HG03045 (cell line): ENCODE measurements at regions not wholly inside any gene's neighbourhood (a gene's known extent, or its start where the extent isn't known, plus 50 kb on each side); places are given as distances from the start of the nearest gene placed in this dataset.
"Not testable (repeated sequence)": the region's sequence is repeated elsewhere in the genome, so short reads cannot be mapped to it uniquely, and the experiment has no call there.

Experiments used
- ATAC-seq: cut with Tn5 transposase; IDR thresholded peaks from one replicate; pipeline ENCODE4 v1.9.1; 2021; ENCODE audit warnings: mild to moderate bottlenecking, moderate library complexity; ENCODE audit not compliant: unreplicated experiment

- ATAC-seq, result no peak
These were observed 440.7 kb upstream of the KCNMB2 start for GRCh38 chr3:178095522-178095921.

GRCh38 chr3:178096955-178097354, 439.3 kb upstream of the KCNMB2 start:
- ATAC-seq, result no peak

- ATAC-seq, result no peak
These were observed 438.7 kb upstream of the KCNMB2 start for GRCh38 chr3:178097576-178097975.

- no peak for ATAC-seq
These were observed 437.0 kb upstream of the KCNMB2 start for GRCh38 chr3:178099274-178099673.

GRCh38 chr3:178099862-178100261, 436.4 kb upstream of the KCNMB2 start:
- no peak for ATAC-seq

- no peak for ATAC-seq
These were observed 435.3 kb upstream of the KCNMB2 start for GRCh38 chr3:178100908-178101307.

- ATAC-seq, result no peak
These were observed 433.1 kb upstream of the KCNMB2 start for GRCh38 chr3:178103140-178103539.

GRCh38 chr3:178107804-178108203, 428.4 kb upstream of the KCNMB2 start:
- ATAC-seq, result no peak

GRCh38 chr3:178109691-178110090, 426.5 kb upstream of the KCNMB2 start:
- ATAC-seq, result no peak

GRCh38 chr3:178112134-178112533, 424.1 kb upstream of the KCNMB2 start:
- ATAC-seq, result no peak

GRCh38 chr3:178112552-178112951, 423.7 kb upstream of the KCNMB2 start:
- ATAC-seq, result not testable (repeated sequence)

- ATAC-seq, result no peak
These were observed 418.6 kb upstream of the KCNMB2 start for GRCh38 chr3:178117641-178118040.

GRCh38 chr3:178119608-178120295, 416.5 kb upstream of the KCNMB2 start:
- ATAC-seq, result not testable (repeated sequence)

GRCh38 chr3:178120367-178120766, 415.9 kb upstream of the KCNMB2 start:
- ATAC-seq, result no peak

GRCh38 chr3:178126686-178127085, 409.6 kb upstream of the KCNMB2 start:
- ATAC-seq, result no peak

- no peak for ATAC-seq
These were observed 409.0 kb upstream of the KCNMB2 start for GRCh38 chr3:178127221-178127620.

- no peak for ATAC-seq
These were observed 407.1 kb upstream of the KCNMB2 start for GRCh38 chr3:178129109-178129508.

GRCh38 chr3:178131801-178132200, 404.4 kb upstream of the KCNMB2 start:
- no peak for ATAC-seq

GRCh38 chr3:178137206-178137605, 399.0 kb upstream of the KCNMB2 start:
- no peak for ATAC-seq

GRCh38 chr3:178137831-178138230, 398.4 kb upstream of the KCNMB2 start:
- no peak for ATAC-seq

GRCh38 chr3:178139116-178139515, 397.1 kb upstream of the KCNMB2 start:
- no peak for ATAC-seq

- ATAC-seq, result no peak
These were observed 395.5 kb upstream of the KCNMB2 start for GRCh38 chr3:178140531-178141304.
